ENCODE measurements at regions not wholly inside any gene's neighbourhood (a gene's known extent, or its start where the extent isn't known, plus 50 kb on each side); places are given as distances from the start of the nearest gene placed in this dataset.

DNA sequence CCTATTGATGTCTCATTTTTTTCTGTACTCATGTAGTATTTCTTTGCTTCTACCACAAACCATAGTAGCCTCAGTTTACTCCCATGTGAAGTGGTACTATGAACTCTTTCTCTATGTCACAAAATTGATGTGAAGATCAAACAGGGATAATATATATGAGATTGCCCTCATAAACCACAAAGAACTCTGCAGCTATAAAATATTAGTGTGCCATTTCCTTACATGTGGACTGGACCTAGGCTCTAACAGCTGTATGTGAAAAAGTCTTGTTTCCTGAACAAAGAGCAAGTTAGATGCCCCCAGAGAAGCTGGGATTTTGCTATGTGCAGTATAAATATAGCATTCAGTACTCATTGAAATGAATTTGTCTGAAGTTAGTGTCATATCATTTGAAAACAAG, 412.6 kb upstream of the ADAMTSL1 start:
- H3K4me3 ChIP-seq (ENCODE audit: insufficient read depth, low read depth, low read length): no peak overlapping the region
- no peaks in the 10 kb centered on the region for H3K9me1 ChIP-seq (ENCODE audit: insufficient read depth, low read length)
- H4K91ac ChIP-seq (ENCODE audit: insufficient read depth, low read depth, low read length): no peak overlapping the region
- ATAC-seq (ENCODE audit: low read depth): no peak
- TF ChIP-seq RFX5 (IDR thresholded peaks at IDR 0.05; ENCODE audit: low read depth, low read length): no peak
- TF ChIP-seq, protein P1, sequence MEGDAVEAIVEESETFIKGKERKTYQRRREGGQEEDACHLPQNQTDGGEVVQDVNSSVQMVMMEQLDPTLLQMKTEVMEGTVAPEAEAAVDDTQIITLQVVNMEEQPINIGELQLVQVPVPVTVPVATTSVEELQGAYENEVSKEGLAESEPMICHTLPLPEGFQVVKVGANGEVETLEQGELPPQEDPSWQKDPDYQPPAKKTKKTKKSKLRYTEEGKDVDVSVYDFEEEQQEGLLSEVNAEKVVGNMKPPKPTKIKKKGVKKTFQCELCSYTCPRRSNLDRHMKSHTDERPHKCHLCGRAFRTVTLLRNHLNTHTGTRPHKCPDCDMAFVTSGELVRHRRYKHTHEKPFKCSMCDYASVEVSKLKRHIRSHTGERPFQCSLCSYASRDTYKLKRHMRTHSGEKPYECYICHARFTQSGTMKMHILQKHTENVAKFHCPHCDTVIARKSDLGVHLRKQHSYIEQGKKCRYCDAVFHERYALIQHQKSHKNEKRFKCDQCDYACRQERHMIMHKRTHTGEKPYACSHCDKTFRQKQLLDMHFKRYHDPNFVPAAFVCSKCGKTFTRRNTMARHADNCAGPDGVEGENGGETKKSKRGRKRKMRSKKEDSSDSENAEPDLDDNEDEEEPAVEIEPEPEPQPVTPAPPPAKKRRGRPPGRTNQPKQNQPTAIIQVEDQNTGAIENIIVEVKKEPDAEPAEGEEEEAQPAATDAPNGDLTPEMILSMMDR (conservative IDR thresholded peaks at IDR 0.05; ENCODE audit: low read depth, low read length): no peak
- H3K4me1 ChIP-seq (ENCODE audit: control insufficient read depth, insufficient read depth, low read length): no peaks in the 10 kb centered on the region
- no peak overlapping the region for H3K56ac ChIP-seq (ENCODE audit: extremely low read depth, insufficient read depth, low read length)
- H4K20me1 ChIP-seq (ENCODE audit: insufficient read depth, low read length): no peaks in the 10 kb centered on the region
- no peak overlapping the region for H3K9ac ChIP-seq (ENCODE audit: low read depth, low read length)
- H2AK5ac ChIP-seq (ENCODE audit: low read depth, low read length): no peak overlapping the region
- no peaks in the 10 kb centered on the region for H3K36me3 ChIP-seq (ENCODE audit: control insufficient read depth, insufficient read depth, low read length)
- no peak overlapping the region for H4K5ac ChIP-seq (ENCODE audit: low read depth, low read length)
- no peak overlapping the region for H4K8ac ChIP-seq (ENCODE audit: low read depth in 2 of 2, low read length in 2 of 2)
- H2BK5ac ChIP-seq (ENCODE audit: low read depth, low read length, poor library complexity, severe bottlenecking): no peak overlapping the region
- no peaks in the 10 kb centered on the region for H3K9me3 ChIP-seq (ENCODE audit: control insufficient read depth, insufficient read depth, low read length)
- dilution Hi-C loops (cut with HindIII; ENCODE audit: low sequenced_read_pairs, unreplicated experiment) (no loop called here), intact Hi-C loops (cut with micrococcal nuclease) (no loop called here), in situ Hi-C loops (cut with MboI; ENCODE audit: low sequenced_read_pairs) (no loop called here)
- H3K23ac ChIP-seq (ENCODE audit: low read depth, low read length): no peak overlapping the region
- no peak overlapping the region for H2BK20ac ChIP-seq (ENCODE audit: low read depth, low read length)
- no TSS peak for BruUV-seq (replicated peaks)
- H2BK120ac ChIP-seq (ENCODE audit: low read depth, low read length): no peak overlapping the region
- no peaks in the 10 kb centered on the region for H3K27me3 ChIP-seq (ENCODE audit: control insufficient read depth, insufficient read depth, low read length)
- POLR2A ChIA-PET (ENCODE audit: unreplicated experiment): no interaction called here
- no peak overlapping the region for H2BK15ac ChIP-seq (ENCODE audit: low read depth, low read length)
- no peak overlapping the region for H3K14ac ChIP-seq (replicated peaks; ENCODE audit: low read depth, low read length)
- no peak overlapping the region for H2AFZ ChIP-seq (replicated peaks; ENCODE audit: low read length, poor library complexity)
- no peaks in the 10 kb centered on the region for H3K79me1 ChIP-seq (ENCODE audit: low read depth in 1 of 2, low read length in 2 of 2)
- DNase-seq: no peak
- no peak overlapping the region for H3K4ac ChIP-seq (ENCODE audit: low read depth, low read length)
- H2AK9ac ChIP-seq (replicated peaks; ENCODE audit: low read depth, low read length, poor library complexity): no peak overlapping the region
- H3K18ac ChIP-seq (ENCODE audit: low read depth, low read length): no peak overlapping the region
- H3K27ac ChIP-seq (ENCODE audit: insufficient read depth, low read length): no peak overlapping the region
- H3K4me2 ChIP-seq (ENCODE audit: low read depth, low read length): no peak overlapping the region
- CTCF ChIA-PET: no interaction called here
